IPS-18a (cell line): ENCODE measurements at regions not wholly inside any gene's neighbourhood (a gene's known extent, or its start where the extent isn't known, plus 50 kb on each side); places are given as distances from the start of the nearest gene placed in this dataset.

Experiments
- H3K27ac ChIP-seq: one replicate; pipeline ENCODE4 v1.5.1; 2013; ENCODE audit warnings: low read length
- H3K27me3 ChIP-seq: one replicate; pipeline ENCODE4 v1.6.1; 2013; ENCODE audit warnings: mild to moderate bottlenecking, low read length; ENCODE audit not compliant: control insufficient read depth, insufficient read depth
- H3K36me3 ChIP-seq: one replicate; pipeline ENCODE4 v1.6.1; 2013; ENCODE audit warnings: low read depth, low read length; ENCODE audit not compliant: control insufficient read depth
- H3K4me1 ChIP-seq: one replicate; pipeline ENCODE4 v1.6.1; 2013; ENCODE audit warnings: low read depth, low read length; ENCODE audit not compliant: control insufficient read depth
- H3K4me3 ChIP-seq: one replicate; pipeline ENCODE4 v1.5.1; 2013; ENCODE audit warnings: low read length
- H3K9ac ChIP-seq: one replicate; pipeline ENCODE4 v1.6.1; 2013; ENCODE audit warnings: mild to moderate bottlenecking, low read length, moderate library complexity
- H3K9me3 ChIP-seq: one replicate; pipeline ENCODE4 v1.6.1; 2013; ENCODE audit warnings: low read depth, low read length; ENCODE audit not compliant: control insufficient read depth

DNA sequence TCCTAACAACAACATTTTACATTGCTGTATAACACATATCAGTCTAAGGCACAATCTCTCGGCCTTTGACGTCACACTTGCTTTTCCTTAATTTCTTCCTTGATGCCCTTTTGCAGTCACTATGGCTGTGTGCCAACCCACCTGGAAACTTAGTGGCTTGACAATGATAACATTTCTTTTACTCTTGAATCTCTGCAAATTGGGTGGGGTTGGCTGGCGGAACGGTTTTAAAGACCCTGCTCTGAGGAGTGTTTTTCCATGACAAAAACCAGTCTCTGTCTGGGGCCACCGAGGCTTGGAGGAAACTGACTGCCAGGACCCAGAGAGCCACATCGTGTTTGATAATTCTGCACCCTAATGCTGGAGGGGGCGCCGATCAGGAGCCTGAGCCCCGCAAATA is 115.6 kb downstream of the KLF13 start:
- H3K36me3 ChIP-seq, result no peaks in the 10 kb centered on the region
- no peak overlapping the region for H3K27ac ChIP-seq
- peaks cover 27% of the 10 kb centered on the region for H3K27me3 ChIP-seq
- no peak overlapping the region for H3K9ac ChIP-seq
- H3K9me3 ChIP-seq, result no peaks in the 10 kb centered on the region
- no peaks in the 10 kb centered on the region for H3K4me1 ChIP-seq
- H3K4me3 ChIP-seq, result no peak overlapping the region

GRCh38 chr15:31442699-31443111 is 116.1 kb downstream of the KLF13 start:
- Histone ChIP-seq H3K9me3 (no peaks in the 10 kb centered on the region), H3K27me3 (peaks cover 27% of the 10 kb centered on the region), H3K27ac (no peak overlapping the region), H3K36me3 (no peaks in the 10 kb centered on the region), H3K4me1 (no peaks in the 10 kb centered on the region), H3K4me3 (no peak overlapping the region), H3K9ac (no peak overlapping the region)

DNA sequence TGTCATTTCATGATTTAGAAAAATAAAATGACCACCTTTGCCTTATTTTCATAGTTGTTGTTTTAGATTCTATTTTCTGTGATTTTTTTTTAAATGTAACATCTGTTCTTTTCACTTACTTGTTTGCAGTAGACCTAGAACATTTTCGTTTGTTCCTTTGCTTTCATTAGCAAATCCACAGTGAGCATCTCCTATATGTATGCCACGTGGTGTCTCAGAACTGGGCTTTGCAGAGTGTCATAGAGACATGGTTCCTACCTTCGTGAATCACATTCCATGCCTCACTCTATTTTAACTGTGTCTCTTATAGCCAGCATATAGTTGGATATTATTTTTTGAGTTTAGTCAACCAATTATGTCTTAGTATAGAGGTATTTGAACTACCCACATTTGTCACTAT is 118.2 kb downstream of the KLF13 start:
- H3K27me3 ChIP-seq, result peaks cover 26% of the 10 kb centered on the region
- H3K9me3 ChIP-seq, result no peaks in the 10 kb centered on the region
- H3K36me3 ChIP-seq, result no peaks in the 10 kb centered on the region
- H3K4me1 ChIP-seq, result no peaks in the 10 kb centered on the region
- no peak overlapping the region for H3K4me3 ChIP-seq
- no peak overlapping the region for H3K27ac ChIP-seq
- H3K9ac ChIP-seq, result no peak overlapping the region

- Histone ChIP-seq H3K9ac (no peak overlapping the region), H3K4me1 (no peaks in the 10 kb centered on the region), H3K9me3 (no peaks in the 10 kb centered on the region), H3K27me3 (peaks cover 10% of the 10 kb centered on the region), H3K4me3 (no peak overlapping the region), H3K27ac (no peak overlapping the region), H3K36me3 (no peaks in the 10 kb centered on the region)
Measured at GRCh38 chr15:31446546-31446945, 119.9 kb downstream of the KLF13 start.

GRCh38 chr15:31447931-31448634 is 121.4 kb downstream of the KLF13 start:
- Histone ChIP-seq H3K27me3 (no peaks in the 10 kb centered on the region), H3K27ac (no peak overlapping the region), H3K4me3 (no peak overlapping the region), H3K4me1 (no peaks in the 10 kb centered on the region), H3K9ac (no peak overlapping the region), H3K36me3 (no peaks in the 10 kb centered on the region), H3K9me3 (no peaks in the 10 kb centered on the region)

GRCh38 chr15:31448635-31448979 is 122.0 kb downstream of the KLF13 start:
- Histone ChIP-seq H3K27me3 (no peaks in the 10 kb centered on the region), H3K9ac (no peak overlapping the region), H3K36me3 (no peaks in the 10 kb centered on the region), H3K4me3 (no peak overlapping the region), H3K27ac (no peak overlapping the region), H3K9me3 (no peaks in the 10 kb centered on the region), H3K4me1 (no peaks in the 10 kb centered on the region)

DNA sequence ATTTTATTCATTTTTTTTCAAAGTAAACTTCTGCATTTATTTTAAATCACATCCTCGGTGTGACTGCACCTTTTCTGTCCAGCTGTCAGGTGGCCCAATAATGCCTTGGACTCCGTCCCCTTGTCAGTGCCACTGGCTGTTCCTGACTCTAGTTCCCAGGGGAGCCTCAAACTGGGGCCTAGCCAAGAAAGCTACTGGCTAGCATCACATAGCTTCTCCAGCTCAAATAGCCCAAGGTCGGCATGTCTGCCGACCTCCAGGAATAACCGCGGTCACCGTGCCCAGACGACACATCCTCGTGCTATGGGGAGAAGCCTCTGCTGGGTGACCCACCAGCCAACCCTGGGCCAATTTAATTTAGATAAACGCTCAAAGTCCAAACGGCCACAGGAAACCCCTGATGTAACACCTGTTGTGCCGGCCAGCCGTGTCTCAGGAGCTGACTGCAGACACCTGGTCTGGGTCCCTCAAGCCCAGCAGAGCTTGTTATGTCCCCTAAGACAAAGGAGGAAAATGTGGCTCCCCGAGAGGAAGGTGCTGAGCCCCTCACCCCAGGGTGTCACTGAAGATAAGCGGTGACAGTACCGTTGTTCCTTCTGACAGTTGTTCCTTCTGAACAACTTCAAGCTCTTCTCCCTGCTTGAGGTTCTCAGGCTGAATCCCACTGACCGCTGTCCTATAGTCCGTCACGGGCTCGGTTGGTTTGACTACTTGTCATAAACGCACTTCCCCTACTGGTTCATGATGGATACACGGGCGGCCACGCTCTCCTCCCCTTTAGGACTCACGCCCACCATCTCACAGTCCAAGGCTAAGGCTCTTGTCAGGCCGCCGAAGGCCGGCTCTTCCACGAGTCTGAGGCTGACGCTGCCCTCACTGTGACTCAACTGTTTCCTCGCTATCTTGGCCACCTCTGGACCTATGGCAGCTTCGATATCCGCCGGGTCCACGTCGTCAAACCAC is 126.2 kb downstream of the KLF13 start:
- no peaks in the 10 kb centered on the region for H3K27me3 ChIP-seq
- no peak overlapping the region for H3K9ac ChIP-seq
- H3K4me1 ChIP-seq, result no peaks in the 10 kb centered on the region
- no peak overlapping the region for H3K4me3 ChIP-seq
- H3K9me3 ChIP-seq, result no peaks in the 10 kb centered on the region
- H3K27ac ChIP-seq, result no peak overlapping the region
- no peaks in the 10 kb centered on the region for H3K36me3 ChIP-seq

DNA sequence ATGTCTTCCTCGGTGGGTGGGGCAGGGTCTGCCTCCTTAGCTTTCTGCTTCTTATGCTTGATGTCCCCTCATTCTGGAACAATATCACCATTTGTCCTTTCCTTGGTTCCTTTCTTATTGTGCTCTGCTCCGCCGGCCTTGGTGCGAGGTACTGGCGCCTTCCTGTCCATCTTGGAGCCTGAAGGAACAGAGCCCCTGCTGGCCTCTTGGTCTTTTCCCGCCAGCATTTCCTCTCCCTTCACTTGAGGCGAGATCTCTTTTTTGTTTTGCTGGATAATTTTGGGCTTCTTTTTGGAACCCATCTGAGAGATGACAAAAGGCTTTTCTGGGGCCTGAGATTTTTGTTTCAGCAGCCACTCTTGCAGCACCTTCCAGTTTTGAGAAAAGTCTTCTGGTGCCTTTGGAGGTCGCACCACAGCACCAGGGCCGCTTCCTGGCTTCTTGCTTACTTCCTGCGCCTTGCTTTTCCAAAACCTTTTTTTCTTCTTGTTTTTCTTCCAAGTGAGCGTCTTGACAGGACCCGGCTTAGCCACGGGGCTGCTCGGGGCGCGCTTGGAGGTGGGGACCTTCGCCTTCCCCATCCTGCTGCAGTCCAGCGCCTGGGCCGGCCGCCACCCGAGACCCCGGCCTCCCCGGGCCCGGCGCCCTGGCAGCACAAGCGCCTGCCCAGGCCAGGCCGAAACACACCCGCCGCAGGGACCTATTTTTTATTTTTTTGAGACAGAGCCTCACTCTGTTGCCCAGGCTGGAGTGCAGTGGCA is 127.1 kb downstream of the KLF13 start:
- Histone ChIP-seq H3K9ac (no peak overlapping the region), H3K36me3 (no peaks in the 10 kb centered on the region), H3K27ac (no peak overlapping the region), H3K9me3 (no peaks in the 10 kb centered on the region), H3K4me1 (no peaks in the 10 kb centered on the region), H3K27me3 (no peaks in the 10 kb centered on the region), H3K4me3 (no peak overlapping the region)

- Histone ChIP-seq H3K4me3 (no peak overlapping the region), H3K36me3 (no peaks in the 10 kb centered on the region), H3K4me1 (no peaks in the 10 kb centered on the region), H3K27ac (no peak overlapping the region), H3K9ac (no peak overlapping the region), H3K9me3 (no peaks in the 10 kb centered on the region), H3K27me3 (no peaks in the 10 kb centered on the region)
Measured at GRCh38 chr15:31455499-31455898, 128.9 kb downstream of the KLF13 start.

DNA sequence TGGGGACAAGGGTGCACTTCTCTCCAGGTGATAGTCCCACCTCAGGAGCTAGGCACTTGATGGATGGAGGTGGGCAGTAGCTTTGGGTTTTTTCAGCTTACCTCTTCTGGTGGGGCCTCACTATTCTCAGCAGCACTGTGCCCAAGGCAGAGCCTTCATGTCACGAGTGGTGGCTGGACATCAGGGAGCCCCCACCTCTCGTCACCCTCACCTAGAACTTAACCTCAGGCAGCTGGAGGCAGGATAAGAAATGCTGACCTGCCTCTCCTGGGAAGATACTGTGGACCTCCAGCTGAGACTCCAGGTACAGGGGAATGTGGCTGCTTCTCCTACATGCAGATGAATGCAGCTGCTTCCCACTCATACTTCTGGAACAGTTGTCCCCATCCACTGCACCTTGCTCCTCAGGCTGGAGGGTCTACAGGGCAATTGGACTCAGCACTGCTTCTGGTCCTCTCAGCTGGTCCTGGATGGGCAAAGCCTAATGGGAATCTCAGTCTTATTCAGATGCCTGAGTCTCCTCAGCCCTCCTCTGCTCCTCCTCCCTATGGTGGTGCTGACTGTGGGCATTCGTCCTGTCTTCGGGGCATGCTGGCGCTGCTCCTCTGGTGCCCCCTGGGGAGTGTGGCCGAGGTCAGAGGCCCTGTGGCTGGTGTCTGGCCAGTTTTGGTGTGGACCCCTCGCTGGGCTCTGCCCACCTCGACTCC is 129.9 kb downstream of the KLF13 start:
- no peak overlapping the region for H3K9ac ChIP-seq
- no peaks in the 10 kb centered on the region for H3K27me3 ChIP-seq
- no peaks in the 10 kb centered on the region for H3K36me3 ChIP-seq
- H3K9me3 ChIP-seq, result no peaks in the 10 kb centered on the region
- H3K4me3 ChIP-seq, result no peak overlapping the region
- H3K27ac ChIP-seq, result no peak overlapping the region
- H3K4me1 ChIP-seq, result no peaks in the 10 kb centered on the region

DNA sequence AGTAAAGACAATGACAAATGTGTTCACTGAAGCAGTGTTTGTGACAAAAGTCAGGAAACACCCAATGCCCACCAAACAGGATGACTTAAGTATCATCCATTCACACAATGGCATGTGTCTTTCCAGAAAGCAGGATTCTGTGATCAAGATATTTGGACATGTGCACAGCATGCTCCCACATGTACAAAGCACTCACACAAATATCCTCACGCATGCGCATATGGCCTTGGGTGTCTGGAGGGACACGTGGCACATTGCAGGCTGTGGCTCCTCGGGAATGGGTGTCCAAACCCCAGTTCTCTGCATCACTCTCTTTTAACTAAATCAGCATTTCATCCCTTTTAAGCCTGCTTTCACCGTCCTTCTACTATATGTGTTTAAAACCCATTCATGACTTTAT is 130.5 kb downstream of the KLF13 start:
- H3K9ac ChIP-seq, result no peak overlapping the region
- no peaks in the 10 kb centered on the region for H3K4me1 ChIP-seq
- H3K4me3 ChIP-seq, result no peak overlapping the region
- no peak overlapping the region for H3K27ac ChIP-seq
- no peaks in the 10 kb centered on the region for H3K9me3 ChIP-seq
- H3K36me3 ChIP-seq, result no peaks in the 10 kb centered on the region
- H3K27me3 ChIP-seq, result no peaks in the 10 kb centered on the region
